ENCODE measurements at regions not wholly inside any gene's neighbourhood (a gene's known extent, or its start where the extent isn't known, plus 50 kb on each side); places are given as distances from the start of the nearest gene placed in this dataset.

DNA sequence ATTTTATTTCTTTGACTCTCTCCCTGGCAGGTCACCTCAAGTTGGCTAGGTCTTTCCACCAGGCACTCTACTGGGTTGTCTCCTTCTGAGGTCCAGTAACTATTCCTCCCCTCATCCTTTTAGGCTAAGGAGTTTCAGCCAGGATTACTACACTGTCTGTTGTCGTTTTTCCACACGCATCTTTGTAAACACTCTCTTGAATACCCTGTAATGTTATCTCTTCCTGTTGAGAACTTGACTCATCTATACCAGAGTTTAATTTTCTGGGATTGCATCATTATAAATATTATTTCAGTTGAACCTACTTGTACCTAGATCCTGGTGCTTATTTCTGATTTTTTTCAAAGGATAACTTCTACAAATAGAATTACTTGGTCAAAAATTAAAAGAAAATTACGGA lies 138.3 kb downstream of the SQOR start:
- Histone ChIP-seq H3K9me3 (ENCODE audit: insufficient read depth in 2 of 2, low read depth in 1 of 2, low read length in 1 of 2) (no peaks in the 10 kb centered on the region), H3K23ac (ENCODE audit: insufficient read length) (no peak overlapping the region), H4K91ac (replicated peaks; ENCODE audit: insufficient read length, low read length) (no peak overlapping the region), H3K27me3 (replicated peaks in 1 of 4; ENCODE audit: control insufficient read depth in 3 of 4, extremely low read depth in 1 of 4, insufficient read depth in 3 of 4, low read length in 3 of 4) (no peaks in the 10 kb centered on the region), H3K4ac (replicated peaks; ENCODE audit: insufficient read length, low read depth, low read length) (no peak overlapping the region), H2BK15ac (ENCODE audit: low read length) (no peak overlapping the region), H2BK5ac (ENCODE audit: low read depth, low read length) (no peak overlapping the region), H3K56ac (replicated peaks; ENCODE audit: insufficient read length, low read depth, low read length) (no peak overlapping the region), H3K36me3 (ENCODE audit: control insufficient read depth in 2 of 4, insufficient read depth in 4 of 4, low read length in 3 of 4) (no peaks in the 10 kb centered on the region), H4K5ac (ENCODE audit: insufficient read length, low read depth, low read length) (no peak overlapping the region), H2BK120ac (replicated peaks; ENCODE audit: low read depth, low read length) (no peak overlapping the region), H3K18ac (ENCODE audit: extremely low read depth, low read length) (no peak overlapping the region), H2AK5ac (ENCODE audit: low read depth, low read length) (no peak overlapping the region), H3K14ac (ENCODE audit: insufficient read length) (no peak overlapping the region), H4K8ac (ENCODE audit: extremely low read depth, insufficient read depth, low read length) (no peak overlapping the region), H2BK12ac (ENCODE audit: low read depth, low read length) (no peak overlapping the region), H3K27ac (ENCODE audit: low read depth, low read length) (no peak overlapping the region), H3K4me1 (replicated peaks in 1 of 4; ENCODE audit: control insufficient read depth in 3 of 4, insufficient read depth in 4 of 4, low read length in 3 of 4) (no peaks in the 10 kb centered on the region), H3K9ac (replicated peaks in 1 of 4; ENCODE audit: extremely low read depth in 1 of 4, low read depth in 3 of 4, low read length in 3 of 4) (no peak overlapping the region), H4K20me1 (replicated peaks in 1 of 2; ENCODE audit: control insufficient read depth in 1 of 2, insufficient read depth in 2 of 2, low read length in 2 of 2) (no peaks in the 10 kb centered on the region), H3K23me2 (ENCODE audit: low read depth, low read length) (no peaks in the 10 kb centered on the region), H2BK20ac (ENCODE audit: low read length) (no peak overlapping the region), H2AFZ (ENCODE audit: low read length) (no peak overlapping the region), H3K79me2 (ENCODE audit: control insufficient read depth in 1 of 2, insufficient read depth in 2 of 2, low read length in 2 of 2) (no peaks in the 10 kb centered on the region), H3K4me2 (ENCODE audit: insufficient read depth in 1 of 2, low read depth in 2 of 2, low read length in 2 of 2) (no peak overlapping the region), H3K4me3 (ENCODE audit: extremely low read depth in 1 of 4, insufficient read depth in 2 of 4, low read depth in 3 of 4, low read length in 4 of 4) (no peak overlapping the region), H3K79me1 (ENCODE audit: low read depth, low read length) (no peaks in the 10 kb centered on the region)
- TF ChIP-seq RFX5 (IDR thresholded peaks at IDR 0.05; ENCODE audit: borderline replicate concordance, low read depth, low read length) (no peak), CTBP2 (IDR thresholded peaks at IDR 0.05; ENCODE audit: borderline replicate concordance, insufficient read depth, insufficient read length, low read length) (no peak), TBP (IDR thresholded peaks at IDR 0.05; ENCODE audit: low read depth, low read length) (no peak), EGR1 (IDR thresholded peaks at IDR 0.05; ENCODE audit: borderline replicate concordance, low read depth, low read length) (no peak), SP2 (IDR thresholded peaks at IDR 0.05; ENCODE audit: low read length) (no peak), HDAC2 (IDR thresholded peaks at IDR 0.05; ENCODE audit: borderline replicate concordance in 1 of 2, low read depth in 2 of 2, low read length in 2 of 2) (no peak), ZNF274 (IDR thresholded peaks at IDR 0.05; ENCODE audit: borderline replicate concordance, extremely low read depth, low read length) (no peak)
- ChIA-PET CTCF (ENCODE audit: partially characterized antibody) (no interaction called here), POLR2A (ENCODE audit: partially characterized antibody) (interaction anchor here (0.6 kb wide), 1 partner anchor 246 kb away, joined by 3 read pairs; no protein-coding TSS in a partner anchor)
- DNase-seq (ENCODE audit: low read depth in 1 of 2, low spot score in 2 of 2) (no peak), FAIRE-seq (no peak)
- WGBS, 2 experiments (ENCODE audit: extremely low coverage in 1 of 2, insufficient coverage in 1 of 2, insufficient read length in 1 of 2, insufficient replicate concordance in 2 of 2, low coverage in 1 of 2, low lambda C conversion rate in 2 of 2, missing lambda C conversion rate in 1 of 2): 62% methylated on average over 3 of the region's 3 CpGs; no CpG with 5 or more reads in 1 of the 2 experiments

All from H1 (cell line).